ENCODE measurements at regions not wholly inside any gene's neighbourhood (a gene's known extent, or its start where the extent isn't known, plus 50 kb on each side); places are given as distances from the start of the nearest gene placed in this dataset.

- Histone ChIP-seq H3K9me3 (ENCODE audit: control insufficient read depth in 2 of 2, low read length in 2 of 2) (peaks cover 3 to 16% of the 10 kb centered on the region in 2 experiments), H3K4me1 (ENCODE audit: control insufficient read depth, insufficient read depth, low read length, poor library complexity, severe bottlenecking) (no peaks in the 10 kb centered on the region), H3K4me3 (ENCODE audit: low read depth, low read length) (no peak overlapping the region), H3K27me3 (ENCODE audit: control insufficient read depth, insufficient read depth, low read length) (no peaks in the 10 kb centered on the region), H3K27ac (ENCODE audit: insufficient read depth, low read length, poor library complexity, severe bottlenecking) (no peak overlapping the region), H3K36me3 (ENCODE audit: control insufficient read depth, insufficient read depth, low read length) (no peaks in the 10 kb centered on the region)
- Mint-ChIP-seq H3K27me3 (no peaks in the 10 kb centered on the region), H3K36me3 (no peaks in the 10 kb centered on the region), H3K9me3 (peaks cover 6 to 20% (median 12%) of the 10 kb centered on the region in 7 donors), H3K4me1 (no peaks in the 10 kb centered on the region), H3K4me3 (no peak overlapping the region), H3K27ac (no peak overlapping the region)
- no peak for DNase-seq
- ATAC-seq (ENCODE audit: low read depth in 2 of 2) = no peak
These were observed 317.2 kb upstream of the ID4 start for GRCh38 chr6:19519941-19520340.

GRCh38 chr6:19524366-19525186 lies 312.6 kb upstream of the ID4 start:
- ATAC-seq (ENCODE audit: low read depth in 2 of 2) = no peak

GRCh38 chr6:19525673-19526072 lies 311.5 kb upstream of the ID4 start:
- no peak overlapping the region for H3K4me3 Mint-ChIP-seq
- no peaks in the 10 kb centered on the region for H3K4me1 Mint-ChIP-seq
- no peaks in the 10 kb centered on the region for H3K27me3 ChIP-seq (ENCODE audit: control insufficient read depth, insufficient read depth, low read length)
- H3K27me3 Mint-ChIP-seq = no peaks in the 10 kb centered on the region
- no peak for ATAC-seq (ENCODE audit: low read depth in 2 of 2)
- no peaks in the 10 kb centered on the region for H3K9me3 ChIP-seq (ENCODE audit: control insufficient read depth in 2 of 2, low read length in 2 of 2)
- H3K4me3 ChIP-seq (ENCODE audit: low read depth, low read length) = no peak overlapping the region
- no peak overlapping the region for H3K27ac ChIP-seq (ENCODE audit: insufficient read depth, low read length, poor library complexity, severe bottlenecking)
- peaks cover 0 to 8% (median 4%) of the 10 kb centered on the region in 7 donors for H3K9me3 Mint-ChIP-seq
- no peak for DNase-seq
- no peak overlapping the region for H3K27ac Mint-ChIP-seq
- no peaks in the 10 kb centered on the region for H3K36me3 Mint-ChIP-seq
- no peaks in the 10 kb centered on the region for H3K4me1 ChIP-seq (ENCODE audit: control insufficient read depth, insufficient read depth, low read length, poor library complexity, severe bottlenecking)
- no peaks in the 10 kb centered on the region for H3K36me3 ChIP-seq (ENCODE audit: control insufficient read depth, insufficient read depth, low read length)

More at GRCh38 chr6:19524366-19525186, 312.6 kb upstream of the ID4 start:
- Histone ChIP-seq H3K9me3 (ENCODE audit: control insufficient read depth in 2 of 2, low read length in 2 of 2) (no peaks in the 10 kb centered on the region), H3K4me1 (ENCODE audit: control insufficient read depth, insufficient read depth, low read length, poor library complexity, severe bottlenecking) (no peaks in the 10 kb centered on the region), H3K27me3 (ENCODE audit: control insufficient read depth, insufficient read depth, low read length) (no peaks in the 10 kb centered on the region), H3K4me3 (ENCODE audit: low read depth, low read length) (no peak overlapping the region), H3K27ac (ENCODE audit: insufficient read depth, low read length, poor library complexity, severe bottlenecking) (no peak overlapping the region), H3K36me3 (ENCODE audit: control insufficient read depth, insufficient read depth, low read length) (no peaks in the 10 kb centered on the region)
- no peaks in the 10 kb centered on the region for H3K27me3 Mint-ChIP-seq
- no peak overlapping the region for H3K4me3 Mint-ChIP-seq
- H3K36me3 Mint-ChIP-seq = no peaks in the 10 kb centered on the region
- H3K4me1 Mint-ChIP-seq = no peaks in the 10 kb centered on the region
- no peak overlapping the region for H3K27ac Mint-ChIP-seq
- peaks cover under 1 to 10% (median 4%) of the 10 kb centered on the region in 7 donors for H3K9me3 Mint-ChIP-seq
- DNase-seq = no peak

- H3K27me3 Mint-ChIP-seq = no peaks in the 10 kb centered on the region
- Histone ChIP-seq H3K27ac (ENCODE audit: insufficient read depth, low read length, poor library complexity, severe bottlenecking) (no peak overlapping the region), H3K4me3 (ENCODE audit: low read depth, low read length) (no peak overlapping the region)
These were observed 307.0 kb upstream of the ID4 start for GRCh38 chr6:19530188-19530587.

GRCh38 chr6:19535351-19535750 lies 301.8 kb upstream of the ID4 start:
- Mint-ChIP-seq H3K9me3 (peaks cover 0 to 12% (median 4%) of the 10 kb centered on the region in 7 donors), H3K27me3 (no peaks in the 10 kb centered on the region), H3K27ac (no peak overlapping the region), H3K4me1 (no peaks in the 10 kb centered on the region), H3K36me3 (no peaks in the 10 kb centered on the region), H3K4me3 (no peak overlapping the region)
- no peak overlapping the region for H3K27ac ChIP-seq (ENCODE audit: insufficient read depth, low read length, poor library complexity, severe bottlenecking)
- no peak overlapping the region for H3K4me3 ChIP-seq (ENCODE audit: low read depth, low read length)
- no peaks in the 10 kb centered on the region for H3K4me1 ChIP-seq (ENCODE audit: control insufficient read depth, insufficient read depth, low read length, poor library complexity, severe bottlenecking)
- H3K27me3 ChIP-seq (ENCODE audit: control insufficient read depth, insufficient read depth, low read length) = no peaks in the 10 kb centered on the region
- peaks cover 0 to 3% of the 10 kb centered on the region in 2 experiments for H3K9me3 ChIP-seq (ENCODE audit: control insufficient read depth in 2 of 2, low read length in 2 of 2)
- no peaks in the 10 kb centered on the region for H3K36me3 ChIP-seq (ENCODE audit: control insufficient read depth, insufficient read depth, low read length)
- no peak for ATAC-seq (ENCODE audit: low read depth in 2 of 2)
- no peak for DNase-seq

More at GRCh38 chr6:19530188-19530587, 307.0 kb upstream of the ID4 start:
- H3K36me3 ChIP-seq (ENCODE audit: control insufficient read depth, insufficient read depth, low read length) = no peaks in the 10 kb centered on the region
- H3K27me3 ChIP-seq (ENCODE audit: control insufficient read depth, insufficient read depth, low read length) = no peaks in the 10 kb centered on the region
- peaks cover 0 to 3% of the 10 kb centered on the region in 2 experiments for H3K9me3 ChIP-seq (ENCODE audit: control insufficient read depth in 2 of 2, low read length in 2 of 2)
- DNase-seq (no peak), ATAC-seq (ENCODE audit: low read depth in 2 of 2) (no peak)
- Mint-ChIP-seq H3K36me3 (no peaks in the 10 kb centered on the region), H3K27ac (no peak overlapping the region), H3K4me1 (no peaks in the 10 kb centered on the region), H3K4me3 (no peak overlapping the region), H3K9me3 (peaks cover 0 to 14% (median 3%) of the 10 kb centered on the region in 7 donors)
- no peaks in the 10 kb centered on the region for H3K4me1 ChIP-seq (ENCODE audit: control insufficient read depth, insufficient read depth, low read length, poor library complexity, severe bottlenecking)

- H3K36me3 Mint-ChIP-seq = no peaks in the 10 kb centered on the region
- Histone ChIP-seq H3K27ac (ENCODE audit: insufficient read depth, low read length, poor library complexity, severe bottlenecking) (no peak overlapping the region), H3K4me1 (ENCODE audit: control insufficient read depth, insufficient read depth, low read length, poor library complexity, severe bottlenecking) (no peaks in the 10 kb centered on the region), H3K4me3 (ENCODE audit: low read depth, low read length) (no peak overlapping the region), H3K36me3 (ENCODE audit: control insufficient read depth, insufficient read depth, low read length) (no peaks in the 10 kb centered on the region), H3K27me3 (ENCODE audit: control insufficient read depth, insufficient read depth, low read length) (no peaks in the 10 kb centered on the region), H3K9me3 (ENCODE audit: control insufficient read depth in 2 of 2, low read length in 2 of 2) (peaks cover 0 to 3% of the 10 kb centered on the region in 2 experiments)
- ATAC-seq (ENCODE audit: low read depth in 2 of 2) = no peak
- no peak overlapping the region for H3K27ac Mint-ChIP-seq
- H3K4me1 Mint-ChIP-seq = no peaks in the 10 kb centered on the region
- H3K4me3 Mint-ChIP-seq = no peak overlapping the region
- DNase-seq = no peak
- no peaks in the 10 kb centered on the region for H3K27me3 Mint-ChIP-seq
- peaks cover 0 to 12% (median 4%) of the 10 kb centered on the region in 7 donors for H3K9me3 Mint-ChIP-seq
These were observed 300.3 kb upstream of the ID4 start for GRCh38 chr6:19536838-19537237.

GRCh38 chr6:19538096-19538495 lies 299.1 kb upstream of the ID4 start:
- Mint-ChIP-seq H3K4me1 (no peaks in the 10 kb centered on the region), H3K27me3 (no peaks in the 10 kb centered on the region), H3K36me3 (no peaks in the 10 kb centered on the region), H3K27ac (no peak overlapping the region), H3K9me3 (peaks cover 0 to 12% (median 4%) of the 10 kb centered on the region in 7 donors), H3K4me3 (no peak overlapping the region)
- H3K9me3 ChIP-seq (ENCODE audit: control insufficient read depth in 2 of 2, low read length in 2 of 2) = peaks cover 0 to 3% of the 10 kb centered on the region in 2 experiments
- no peaks in the 10 kb centered on the region for H3K36me3 ChIP-seq (ENCODE audit: control insufficient read depth, insufficient read depth, low read length)
- H3K4me1 ChIP-seq (ENCODE audit: control insufficient read depth, insufficient read depth, low read length, poor library complexity, severe bottlenecking) = no peaks in the 10 kb centered on the region
- H3K4me3 ChIP-seq (ENCODE audit: low read depth, low read length) = no peak overlapping the region
- no peak for DNase-seq
- ATAC-seq (ENCODE audit: low read depth in 2 of 2) = no peak
- H3K27ac ChIP-seq (ENCODE audit: insufficient read depth, low read length, poor library complexity, severe bottlenecking) = no peak overlapping the region
- no peaks in the 10 kb centered on the region for H3K27me3 ChIP-seq (ENCODE audit: control insufficient read depth, insufficient read depth, low read length)

- peaks cover 0 to 5% (median 3%) of the 10 kb centered on the region in 7 donors for H3K9me3 Mint-ChIP-seq
- Histone ChIP-seq H3K4me3 (ENCODE audit: low read depth, low read length) (no peak overlapping the region), H3K27ac (ENCODE audit: insufficient read depth, low read length, poor library complexity, severe bottlenecking) (no peak overlapping the region), H3K9me3 (ENCODE audit: control insufficient read depth in 2 of 2, low read length in 2 of 2) (no peaks in the 10 kb centered on the region), H3K4me1 (ENCODE audit: control insufficient read depth, insufficient read depth, low read length, poor library complexity, severe bottlenecking) (no peaks in the 10 kb centered on the region), H3K27me3 (ENCODE audit: control insufficient read depth, insufficient read depth, low read length) (no peaks in the 10 kb centered on the region), H3K36me3 (ENCODE audit: control insufficient read depth, insufficient read depth, low read length) (no peaks in the 10 kb centered on the region)
- H3K27ac Mint-ChIP-seq = no peak overlapping the region
- H3K36me3 Mint-ChIP-seq = no peaks in the 10 kb centered on the region
- no peaks in the 10 kb centered on the region for H3K4me1 Mint-ChIP-seq
- no peak overlapping the region for H3K4me3 Mint-ChIP-seq
- DNase-seq (no peak), ATAC-seq (ENCODE audit: low read depth in 2 of 2) (no peak)
- H3K27me3 Mint-ChIP-seq = no peaks in the 10 kb centered on the region
These were observed 289.7 kb upstream of the ID4 start for GRCh38 chr6:19547507-19547906.

Measured in CD4-positive, CD25-positive, alpha-beta regulatory T cell (primary cell).